Memory B cell (primary cell): ENCODE measurements at regions not wholly inside any gene's neighbourhood (a gene's known extent, or its start where the extent isn't known, plus 50 kb on each side); places are given as distances from the start of the nearest gene placed in this dataset.

Source experiments
- ATAC-seq: fragments of 150-1000 bp; cut with Tn5 transposase; 2 replicates; pipeline ENCODE4 v1.10.0; 2021; ENCODE audit warnings: low read depth, mild to moderate bottlenecking, moderate library complexity
- DNase-seq, 2 donors: peaks; one replicate each; pipeline ENCODE4 v3.0.0; 2022; ENCODE audit warnings: low spot score in 2 of 2
- H3K27ac Mint-ChIP-seq: one replicate; pipeline ENCODE4 v1.8.0; 2022; ENCODE audit warnings: mild to moderate bottlenecking, moderate library complexity, mixed read lengths
- H3K27me3 Mint-ChIP-seq: one replicate; pipeline ENCODE4 v1.8.0; 2022; ENCODE audit warnings: mixed read lengths
- H3K36me3 Mint-ChIP-seq: one replicate; pipeline ENCODE4 v1.8.0; 2022; ENCODE audit warnings: mild to moderate bottlenecking, mixed read lengths
- H3K4me1 Mint-ChIP-seq: one replicate; pipeline ENCODE4 v1.8.0; 2022; ENCODE audit warnings: mixed read lengths
- H3K4me3 Mint-ChIP-seq: one replicate; pipeline ENCODE4 v1.8.0; 2022; ENCODE audit warnings: mild to moderate bottlenecking, moderate library complexity, mixed read lengths
- H3K9me3 Mint-ChIP-seq: one replicate; pipeline ENCODE4 v1.8.0; 2022; ENCODE audit warnings: mixed read lengths

GRCh38 chr2:71823526-71823925 is 324.1 kb downstream of the CYP26B1 start:
- DNase-seq (no peak), ATAC-seq (no peak)
- H3K4me1 Mint-ChIP-seq: no peaks in the 10 kb centered on the region
- no peaks in the 10 kb centered on the region for H3K36me3 Mint-ChIP-seq
- H3K9me3 Mint-ChIP-seq: peaks cover 3% of the 10 kb centered on the region
- no peak overlapping the region for H3K4me3 Mint-ChIP-seq
- no peak overlapping the region for H3K27ac Mint-ChIP-seq
- peaks cover 4% of the 10 kb centered on the region for H3K27me3 Mint-ChIP-seq

GRCh38 chr2:71822463-71822862 is 325.2 kb downstream of the CYP26B1 start:
- Mint-ChIP-seq H3K27ac (no peak overlapping the region), H3K36me3 (no peaks in the 10 kb centered on the region), H3K9me3 (peaks cover 3% of the 10 kb centered on the region), H3K4me1 (no peaks in the 10 kb centered on the region), H3K27me3 (peaks cover 5% of the 10 kb centered on the region), H3K4me3 (no peak overlapping the region)
- no peak for DNase-seq
- no peak for ATAC-seq

GRCh38 chr2:71821856-71822255 is 325.8 kb downstream of the CYP26B1 start:
- no peak for ATAC-seq
- no peak overlapping the region for H3K4me3 Mint-ChIP-seq
- H3K27ac Mint-ChIP-seq: no peak overlapping the region
- no peaks in the 10 kb centered on the region for H3K4me1 Mint-ChIP-seq
- peaks cover 3% of the 10 kb centered on the region for H3K9me3 Mint-ChIP-seq
- DNase-seq: no peak
- H3K36me3 Mint-ChIP-seq: no peaks in the 10 kb centered on the region
- peaks cover 5% of the 10 kb centered on the region for H3K27me3 Mint-ChIP-seq

GRCh38 chr2:71816815-71817214 is 330.8 kb downstream of the CYP26B1 start:
- H3K27ac Mint-ChIP-seq: no peak overlapping the region
- H3K4me3 Mint-ChIP-seq: no peak overlapping the region
- H3K36me3 Mint-ChIP-seq: no peaks in the 10 kb centered on the region
- DNase-seq: no peak
- H3K9me3 Mint-ChIP-seq: peaks cover 3% of the 10 kb centered on the region
- peaks cover 3% of the 10 kb centered on the region for H3K27me3 Mint-ChIP-seq
- no peak for ATAC-seq
- no peaks in the 10 kb centered on the region for H3K4me1 Mint-ChIP-seq

GRCh38 chr2:71815701-71816474 is 331.8 kb downstream of the CYP26B1 start:
- ATAC-seq (no peak), DNase-seq (no peak)
- Mint-ChIP-seq H3K4me3 (no peak overlapping the region), H3K4me1 (no peaks in the 10 kb centered on the region), H3K9me3 (peaks cover 3% of the 10 kb centered on the region), H3K27ac (no peak overlapping the region), H3K27me3 (peaks cover 3% of the 10 kb centered on the region), H3K36me3 (no peaks in the 10 kb centered on the region)

- Mint-ChIP-seq H3K4me1 (no peaks in the 10 kb centered on the region), H3K4me3 (no peak overlapping the region), H3K27me3 (peaks cover 3% of the 10 kb centered on the region), H3K27ac (no peak overlapping the region), H3K36me3 (no peaks in the 10 kb centered on the region), H3K9me3 (peaks cover 2% of the 10 kb centered on the region)
- no peak for ATAC-seq
- DNase-seq: no peak
Observed at GRCh38 chr2:71814885-71815284, 332.8 kb downstream of the CYP26B1 start.

- H3K4me3 Mint-ChIP-seq: no peak overlapping the region
- no peaks in the 10 kb centered on the region for H3K4me1 Mint-ChIP-seq
- H3K9me3 Mint-ChIP-seq: peaks cover 2% of the 10 kb centered on the region
- no peak for ATAC-seq
- peaks cover 5% of the 10 kb centered on the region for H3K27me3 Mint-ChIP-seq
- no peak overlapping the region for H3K27ac Mint-ChIP-seq
- no peaks in the 10 kb centered on the region for H3K36me3 Mint-ChIP-seq
- no peak for DNase-seq
Observed at GRCh38 chr2:71813807-71814470, 333.7 kb downstream of the CYP26B1 start.

GRCh38 chr2:71813315-71813714 is 334.3 kb downstream of the CYP26B1 start:
- no peak overlapping the region for H3K27ac Mint-ChIP-seq
- no peaks in the 10 kb centered on the region for H3K4me1 Mint-ChIP-seq
- H3K9me3 Mint-ChIP-seq: peaks cover 2% of the 10 kb centered on the region
- no peak for DNase-seq
- peaks cover 5% of the 10 kb centered on the region for H3K27me3 Mint-ChIP-seq
- ATAC-seq: no peak
- H3K36me3 Mint-ChIP-seq: no peaks in the 10 kb centered on the region
- no peak overlapping the region for H3K4me3 Mint-ChIP-seq

- Mint-ChIP-seq H3K27ac (no peak overlapping the region), H3K4me3 (no peak overlapping the region), H3K4me1 (no peaks in the 10 kb centered on the region), H3K36me3 (no peaks in the 10 kb centered on the region), H3K27me3 (peaks cover 5% of the 10 kb centered on the region), H3K9me3 (peaks cover 2% of the 10 kb centered on the region)
- DNase-seq (no peak), ATAC-seq (no peak)
Observed at GRCh38 chr2:71812736-71813135, 334.9 kb downstream of the CYP26B1 start.

- Mint-ChIP-seq H3K27me3 (peaks cover 5% of the 10 kb centered on the region), H3K4me1 (no peaks in the 10 kb centered on the region), H3K4me3 (no peak overlapping the region), H3K36me3 (no peaks in the 10 kb centered on the region), H3K27ac (no peak overlapping the region), H3K9me3 (peaks cover 2% of the 10 kb centered on the region)
- DNase-seq (no peak), ATAC-seq (no peak)
Observed at GRCh38 chr2:71811726-71812125, 335.9 kb downstream of the CYP26B1 start.

- Mint-ChIP-seq H3K9me3 (no peaks in the 10 kb centered on the region), H3K4me3 (no peak overlapping the region), H3K36me3 (no peaks in the 10 kb centered on the region)
Observed at GRCh38 chr2:71811157-71811556, 336.5 kb downstream of the CYP26B1 start.

GRCh38 chr2:71807581-71808451 is 339.8 kb downstream of the CYP26B1 start:
- no peak overlapping the region for H3K27ac Mint-ChIP-seq
- peaks cover 3% of the 10 kb centered on the region for H3K27me3 Mint-ChIP-seq
- H3K9me3 Mint-ChIP-seq: no peaks in the 10 kb centered on the region
- no peak for DNase-seq
- ATAC-seq: no peak
- H3K4me1 Mint-ChIP-seq: no peaks in the 10 kb centered on the region
- H3K4me3 Mint-ChIP-seq: no peak overlapping the region
- no peaks in the 10 kb centered on the region for H3K36me3 Mint-ChIP-seq

More at GRCh38 chr2:71811157-71811556, 336.5 kb downstream of the CYP26B1 start:
- DNase-seq: no peak
- Mint-ChIP-seq H3K27ac (no peak overlapping the region), H3K27me3 (peaks cover 3% of the 10 kb centered on the region), H3K4me1 (no peaks in the 10 kb centered on the region)
- no peak for ATAC-seq

GRCh38 chr2:71806432-71806831 is 341.2 kb downstream of the CYP26B1 start:
- no peak overlapping the region for H3K27ac Mint-ChIP-seq
- no peak for ATAC-seq
- H3K4me1 Mint-ChIP-seq: no peaks in the 10 kb centered on the region
- H3K9me3 Mint-ChIP-seq: no peaks in the 10 kb centered on the region
- DNase-seq: no peak
- no peak overlapping the region for H3K4me3 Mint-ChIP-seq
- peaks cover 6% of the 10 kb centered on the region for H3K27me3 Mint-ChIP-seq
- no peaks in the 10 kb centered on the region for H3K36me3 Mint-ChIP-seq

GRCh38 chr2:71804281-71804751 is 343.3 kb downstream of the CYP26B1 start:
- H3K4me1 Mint-ChIP-seq: no peaks in the 10 kb centered on the region
- H3K4me3 Mint-ChIP-seq: no peak overlapping the region
- H3K27ac Mint-ChIP-seq: no peak overlapping the region
- no peak for ATAC-seq
- peaks cover 11% of the 10 kb centered on the region for H3K27me3 Mint-ChIP-seq
- H3K9me3 Mint-ChIP-seq: no peaks in the 10 kb centered on the region
- no peaks in the 10 kb centered on the region for H3K36me3 Mint-ChIP-seq
- no peak for DNase-seq
